Bronchial epithelial cell (primary cell): ENCODE measurements at regions not wholly inside any gene's neighbourhood (a gene's known extent, or its start where the extent isn't known, plus 50 kb on each side); places are given as distances from the start of the nearest gene placed in this dataset.
"Not testable (repeated sequence)": the region's sequence is repeated elsewhere in the genome, so short reads cannot be mapped to it uniquely, and the experiment has no call there.

Experiments used
- DNase-seq: peaks from one replicate; pipeline ENCODE4 v3.0.0-alpha.2; 2010; ENCODE audit warnings: low read depth
- FAIRE-seq: peaks from 2 replicates; lab custom pipeline; 2011; peaks lifted over from hg19 to GRCh38; lab: Jason Lieb, UNC
- H3K27me3 ChIP-seq: 2 replicates; pipeline ENCODE4 v1.5.1; 2011; ENCODE audit warnings: low read length; ENCODE audit not compliant: control insufficient read depth, insufficient read depth
- H3K36me3 ChIP-seq: 2 replicates; pipeline ENCODE4 v1.5.1; 2011; ENCODE audit warnings: low read length; ENCODE audit not compliant: control insufficient read depth, insufficient read depth
- H3K4me3 ChIP-seq: 2 replicates; pipeline ENCODE4 v1.5.1; 2011; ENCODE audit warnings: mild to moderate bottlenecking, low read depth, low read length, control low read depth
- TF ChIP-seq, protein P1 (sequence below): IDR thresholded peaks from 2 replicates; pipeline ENCODE4 v1.5.1; 2011; ENCODE audit warnings: mild to moderate bottlenecking, moderate library complexity, low read length, control low read depth, inconsistent platforms; ENCODE audit not compliant: insufficient read depth, severe bottlenecking

DNA sequence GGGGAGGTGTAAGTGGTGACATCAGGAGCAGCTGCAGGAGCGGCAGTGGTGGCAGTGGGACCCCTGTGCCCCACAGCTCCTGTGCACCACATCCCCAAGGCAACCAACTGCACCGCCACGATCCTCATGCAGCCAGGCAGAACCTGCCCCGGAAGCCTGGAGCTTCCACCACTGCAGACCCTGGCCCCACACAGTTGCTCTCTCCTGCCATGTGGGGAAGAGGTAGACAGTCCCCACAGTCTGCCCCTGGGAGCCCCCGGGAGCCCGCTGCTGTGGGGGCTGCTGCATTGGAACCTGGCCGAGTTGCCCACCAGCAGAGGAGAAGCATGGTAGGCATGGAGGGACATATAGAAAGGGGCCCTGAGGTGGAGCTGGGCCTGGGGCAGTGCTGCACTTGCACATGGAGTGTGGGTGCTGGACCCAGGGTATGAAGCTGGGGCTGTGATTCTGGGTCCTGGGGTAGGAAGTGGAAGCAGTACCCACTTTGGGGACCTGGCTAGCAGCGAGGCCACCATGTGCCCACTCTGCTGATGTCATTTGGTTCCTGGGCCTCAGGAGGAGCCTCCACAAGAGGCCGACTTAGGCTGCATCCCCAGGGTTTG is 623.3 kb upstream of the LRRTM4 start:
- Histone ChIP-seq H3K4me3 (no peak overlapping the region), H3K27me3 (no peaks in the 10 kb centered on the region), H3K36me3 (no peaks in the 10 kb centered on the region)
- TF ChIP-seq, protein P1, sequence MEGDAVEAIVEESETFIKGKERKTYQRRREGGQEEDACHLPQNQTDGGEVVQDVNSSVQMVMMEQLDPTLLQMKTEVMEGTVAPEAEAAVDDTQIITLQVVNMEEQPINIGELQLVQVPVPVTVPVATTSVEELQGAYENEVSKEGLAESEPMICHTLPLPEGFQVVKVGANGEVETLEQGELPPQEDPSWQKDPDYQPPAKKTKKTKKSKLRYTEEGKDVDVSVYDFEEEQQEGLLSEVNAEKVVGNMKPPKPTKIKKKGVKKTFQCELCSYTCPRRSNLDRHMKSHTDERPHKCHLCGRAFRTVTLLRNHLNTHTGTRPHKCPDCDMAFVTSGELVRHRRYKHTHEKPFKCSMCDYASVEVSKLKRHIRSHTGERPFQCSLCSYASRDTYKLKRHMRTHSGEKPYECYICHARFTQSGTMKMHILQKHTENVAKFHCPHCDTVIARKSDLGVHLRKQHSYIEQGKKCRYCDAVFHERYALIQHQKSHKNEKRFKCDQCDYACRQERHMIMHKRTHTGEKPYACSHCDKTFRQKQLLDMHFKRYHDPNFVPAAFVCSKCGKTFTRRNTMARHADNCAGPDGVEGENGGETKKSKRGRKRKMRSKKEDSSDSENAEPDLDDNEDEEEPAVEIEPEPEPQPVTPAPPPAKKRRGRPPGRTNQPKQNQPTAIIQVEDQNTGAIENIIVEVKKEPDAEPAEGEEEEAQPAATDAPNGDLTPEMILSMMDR: no peak
- FAIRE-seq (no peak), DNase-seq (no peak)

DNA sequence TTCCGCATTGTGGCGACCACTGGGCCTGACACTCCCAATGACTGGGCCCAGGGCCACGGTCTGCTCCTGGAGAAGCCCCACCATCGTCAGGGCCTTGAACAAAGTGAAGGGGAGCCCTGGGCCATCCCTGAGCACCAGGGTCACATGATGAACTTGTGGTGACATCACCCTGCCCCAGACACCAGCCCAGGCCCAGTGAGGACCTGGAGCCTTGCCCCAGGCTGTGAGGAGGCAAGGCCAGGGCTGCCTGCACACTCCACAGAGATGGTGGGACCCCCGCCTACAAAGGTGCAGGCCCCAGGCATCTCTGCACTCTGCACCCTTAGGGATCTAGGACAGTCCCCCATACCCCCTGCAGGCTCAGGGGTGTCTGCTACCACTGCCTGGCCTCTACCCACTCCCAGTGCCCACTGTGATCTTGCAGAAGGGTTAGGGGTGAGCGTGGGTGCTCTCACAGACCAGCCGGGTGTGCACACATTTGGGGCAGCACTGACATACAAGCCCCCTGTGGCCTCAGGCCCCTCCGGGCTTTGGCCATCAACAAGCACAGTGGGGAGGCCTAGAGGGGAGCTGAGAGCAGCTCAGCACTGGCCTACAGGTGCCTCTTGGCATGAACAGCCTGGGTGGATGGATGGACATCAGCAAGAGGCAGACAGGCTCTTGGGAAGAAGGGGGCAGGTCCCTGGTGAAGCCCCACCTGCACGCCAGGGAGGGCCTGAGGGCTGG is 624.0 kb upstream of the LRRTM4 start:
- no peak for FAIRE-seq
- Histone ChIP-seq H3K4me3 (no peak overlapping the region), H3K27me3 (no peaks in the 10 kb centered on the region), H3K36me3 (no peaks in the 10 kb centered on the region)
- TF ChIP-seq, protein P1: no peak
- DNase-seq: no peak

DNA sequence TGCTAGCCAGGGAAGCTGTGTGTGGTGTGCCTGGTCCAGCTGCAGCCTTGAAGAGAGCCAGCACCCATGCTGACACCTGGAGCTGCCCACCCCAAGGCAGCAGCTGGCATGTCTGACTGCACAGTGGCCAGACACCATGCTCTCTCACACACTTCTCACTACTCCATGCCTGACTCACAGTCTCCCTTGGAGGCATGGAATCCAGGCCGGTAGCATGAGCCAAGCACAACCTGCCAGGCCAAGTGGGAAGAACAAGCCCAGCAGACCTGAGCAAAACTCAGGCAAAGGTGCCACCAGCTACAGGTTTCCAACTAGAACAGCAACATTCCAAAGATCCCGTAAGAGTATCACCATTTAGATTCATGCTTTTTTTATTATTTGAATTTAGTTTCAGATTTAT is 625.3 kb upstream of the LRRTM4 start:
- Histone ChIP-seq H3K36me3 (no peaks in the 10 kb centered on the region), H3K27me3 (no peaks in the 10 kb centered on the region), H3K4me3 (no peak overlapping the region)
- TF ChIP-seq, protein P1: no peak
- FAIRE-seq (no peak), DNase-seq (peak; percentile 9)

DNA sequence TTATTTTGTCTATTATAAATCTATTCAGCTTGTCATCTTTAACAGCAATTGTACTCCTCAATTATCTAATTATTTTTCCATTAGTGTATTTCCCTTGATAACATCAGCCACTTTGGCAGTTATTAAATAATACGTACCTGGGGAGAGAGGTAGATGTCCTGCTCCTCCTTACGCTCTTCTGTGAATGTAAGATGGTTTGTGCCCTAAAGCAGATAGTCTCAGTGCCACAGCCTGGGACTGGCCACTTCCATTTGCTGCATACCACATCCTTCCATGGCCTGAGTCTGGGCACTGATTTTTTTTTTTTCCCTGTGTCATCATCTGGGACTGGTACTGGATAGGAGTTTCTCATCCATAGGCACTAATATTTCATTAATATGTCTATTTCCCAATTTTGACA is 632.4 kb upstream of the LRRTM4 start:
- H3K4me3 ChIP-seq: no peak overlapping the region
- H3K27me3 ChIP-seq: no peaks in the 10 kb centered on the region
- no peaks in the 10 kb centered on the region for H3K36me3 ChIP-seq
- FAIRE-seq: no peak
- DNase-seq: no peak
- TF ChIP-seq, protein P1: no peak

DNA sequence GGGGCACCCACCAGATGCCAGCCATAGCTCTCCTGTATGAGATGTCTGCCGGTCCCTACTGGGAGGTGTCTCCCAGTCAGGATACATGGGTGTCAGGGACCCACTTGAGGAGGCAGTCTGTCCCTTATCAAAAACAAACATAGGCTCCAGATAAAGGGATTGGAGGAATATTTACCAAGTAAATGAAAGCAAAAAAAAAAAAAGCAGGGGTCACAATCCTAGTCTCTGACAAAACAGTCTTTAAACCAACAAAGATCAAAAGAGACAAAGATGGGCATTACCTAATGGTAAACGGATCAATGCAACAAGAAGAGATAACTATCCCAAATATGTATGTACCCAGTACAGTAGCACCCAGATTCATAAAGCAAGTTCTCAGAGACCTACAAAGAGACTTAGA is 640.0 kb upstream of the LRRTM4 start:
- Histone ChIP-seq H3K4me3 (no peak overlapping the region), H3K27me3 (no peaks in the 10 kb centered on the region), H3K36me3 (no peaks in the 10 kb centered on the region)
- FAIRE-seq (no peak), DNase-seq (no peak)
- TF ChIP-seq, protein P1: no peak

DNA sequence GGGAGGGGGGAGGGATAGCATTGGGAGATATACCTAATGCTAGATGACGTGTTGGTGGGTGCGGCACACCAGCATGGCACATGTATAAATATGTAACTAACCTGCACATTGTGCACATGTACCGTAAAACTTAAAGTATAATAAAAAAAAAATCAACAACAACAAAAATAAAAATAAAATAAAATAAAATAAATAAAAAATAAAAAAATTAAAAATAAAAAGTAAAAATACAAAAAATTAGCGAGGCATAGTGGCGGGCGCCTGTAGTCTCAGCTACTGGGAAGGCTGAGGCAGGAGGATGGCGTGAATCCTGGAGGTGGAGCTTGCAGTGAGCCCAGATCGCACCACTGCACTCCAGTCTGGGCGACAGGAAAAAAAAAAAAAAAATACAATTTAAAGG is 650.0 kb upstream of the LRRTM4 start:
- not testable (repeated sequence) for DNase-seq, H3K27me3 ChIP-seq, FAIRE-seq, H3K36me3 ChIP-seq, H3K4me3 ChIP-seq
